ENCODE measurements at regions not wholly inside any gene's neighbourhood (a gene's known extent, or its start where the extent isn't known, plus 50 kb on each side); places are given as distances from the start of the nearest gene placed in this dataset.

DNA sequence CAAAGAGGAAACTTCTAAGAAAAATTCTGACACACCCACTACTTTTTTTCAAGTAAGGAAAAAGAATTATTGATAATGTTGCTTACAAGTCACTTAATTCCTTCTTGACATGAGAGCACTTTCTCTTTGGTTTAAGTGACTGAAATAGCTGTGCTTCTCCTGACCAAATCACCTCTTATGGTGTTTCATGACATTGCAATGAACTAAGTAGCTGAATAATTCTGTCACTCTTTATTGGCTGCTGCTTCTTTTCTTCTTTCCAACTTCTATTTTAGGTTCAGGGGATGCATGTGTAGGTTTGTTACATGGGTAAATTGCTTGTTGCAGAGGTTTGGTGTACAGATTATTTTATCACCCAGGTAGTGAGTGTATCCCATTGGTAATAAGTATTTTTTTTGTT, 447.6 kb upstream of the NETO1 start:
- TF ChIP-seq EZH2 (IDR thresholded peaks at IDR 0.05; ENCODE audit: low read depth, unreplicated experiment), result no peak
- TF ChIP-seq, protein P1, sequence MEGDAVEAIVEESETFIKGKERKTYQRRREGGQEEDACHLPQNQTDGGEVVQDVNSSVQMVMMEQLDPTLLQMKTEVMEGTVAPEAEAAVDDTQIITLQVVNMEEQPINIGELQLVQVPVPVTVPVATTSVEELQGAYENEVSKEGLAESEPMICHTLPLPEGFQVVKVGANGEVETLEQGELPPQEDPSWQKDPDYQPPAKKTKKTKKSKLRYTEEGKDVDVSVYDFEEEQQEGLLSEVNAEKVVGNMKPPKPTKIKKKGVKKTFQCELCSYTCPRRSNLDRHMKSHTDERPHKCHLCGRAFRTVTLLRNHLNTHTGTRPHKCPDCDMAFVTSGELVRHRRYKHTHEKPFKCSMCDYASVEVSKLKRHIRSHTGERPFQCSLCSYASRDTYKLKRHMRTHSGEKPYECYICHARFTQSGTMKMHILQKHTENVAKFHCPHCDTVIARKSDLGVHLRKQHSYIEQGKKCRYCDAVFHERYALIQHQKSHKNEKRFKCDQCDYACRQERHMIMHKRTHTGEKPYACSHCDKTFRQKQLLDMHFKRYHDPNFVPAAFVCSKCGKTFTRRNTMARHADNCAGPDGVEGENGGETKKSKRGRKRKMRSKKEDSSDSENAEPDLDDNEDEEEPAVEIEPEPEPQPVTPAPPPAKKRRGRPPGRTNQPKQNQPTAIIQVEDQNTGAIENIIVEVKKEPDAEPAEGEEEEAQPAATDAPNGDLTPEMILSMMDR (conservative IDR thresholded peaks at IDR 0.05; ENCODE audit: low read depth in 2 of 2), result no peak
- TF ChIP-seq POLR2AphosphoS5 (IDR thresholded peaks at IDR 0.05; ENCODE audit: low read depth), result no peak
- TF ChIP-seq EZH2phosphoT487 (IDR thresholded peaks at IDR 0.05; ENCODE audit: unreplicated experiment), result no peak
- no peak for TF ChIP-seq JUNB (IDR thresholded peaks at IDR 0.05; ENCODE audit: unreplicated experiment)
- TF ChIP-seq, protein P2, sequence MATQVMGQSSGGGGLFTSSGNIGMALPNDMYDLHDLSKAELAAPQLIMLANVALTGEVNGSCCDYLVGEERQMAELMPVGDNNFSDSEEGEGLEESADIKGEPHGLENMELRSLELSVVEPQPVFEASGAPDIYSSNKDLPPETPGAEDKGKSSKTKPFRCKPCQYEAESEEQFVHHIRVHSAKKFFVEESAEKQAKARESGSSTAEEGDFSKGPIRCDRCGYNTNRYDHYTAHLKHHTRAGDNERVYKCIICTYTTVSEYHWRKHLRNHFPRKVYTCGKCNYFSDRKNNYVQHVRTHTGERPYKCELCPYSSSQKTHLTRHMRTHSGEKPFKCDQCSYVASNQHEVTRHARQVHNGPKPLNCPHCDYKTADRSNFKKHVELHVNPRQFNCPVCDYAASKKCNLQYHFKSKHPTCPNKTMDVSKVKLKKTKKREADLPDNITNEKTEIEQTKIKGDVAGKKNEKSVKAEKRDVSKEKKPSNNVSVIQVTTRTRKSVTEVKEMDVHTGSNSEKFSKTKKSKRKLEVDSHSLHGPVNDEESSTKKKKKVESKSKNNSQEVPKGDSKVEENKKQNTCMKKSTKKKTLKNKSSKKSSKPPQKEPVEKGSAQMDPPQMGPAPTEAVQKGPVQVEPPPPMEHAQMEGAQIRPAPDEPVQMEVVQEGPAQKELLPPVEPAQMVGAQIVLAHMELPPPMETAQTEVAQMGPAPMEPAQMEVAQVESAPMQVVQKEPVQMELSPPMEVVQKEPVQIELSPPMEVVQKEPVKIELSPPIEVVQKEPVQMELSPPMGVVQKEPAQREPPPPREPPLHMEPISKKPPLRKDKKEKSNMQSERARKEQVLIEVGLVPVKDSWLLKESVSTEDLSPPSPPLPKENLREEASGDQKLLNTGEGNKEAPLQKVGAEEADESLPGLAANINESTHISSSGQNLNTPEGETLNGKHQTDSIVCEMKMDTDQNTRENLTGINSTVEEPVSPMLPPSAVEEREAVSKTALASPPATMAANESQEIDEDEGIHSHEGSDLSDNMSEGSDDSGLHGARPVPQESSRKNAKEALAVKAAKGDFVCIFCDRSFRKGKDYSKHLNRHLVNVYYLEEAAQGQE (IDR thresholded peaks at IDR 0.05; ENCODE audit: unreplicated experiment), result no peak
- no peak for TF ChIP-seq CREB1 (CRISPR knock-in tag; IDR thresholded peaks at IDR 0.05; ENCODE audit: low read depth)
- TF ChIP-seq, protein P3, sequence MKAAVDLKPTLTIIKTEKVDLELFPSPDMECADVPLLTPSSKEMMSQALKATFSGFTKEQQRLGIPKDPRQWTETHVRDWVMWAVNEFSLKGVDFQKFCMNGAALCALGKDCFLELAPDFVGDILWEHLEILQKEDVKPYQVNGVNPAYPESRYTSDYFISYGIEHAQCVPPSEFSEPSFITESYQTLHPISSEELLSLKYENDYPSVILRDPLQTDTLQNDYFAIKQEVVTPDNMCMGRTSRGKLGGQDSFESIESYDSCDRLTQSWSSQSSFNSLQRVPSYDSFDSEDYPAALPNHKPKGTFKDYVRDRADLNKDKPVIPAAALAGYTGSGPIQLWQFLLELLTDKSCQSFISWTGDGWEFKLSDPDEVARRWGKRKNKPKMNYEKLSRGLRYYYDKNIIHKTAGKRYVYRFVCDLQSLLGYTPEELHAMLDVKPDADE (IDR thresholded peaks at IDR 0.05), result no peak
- TF ChIP-seq, protein P4, sequence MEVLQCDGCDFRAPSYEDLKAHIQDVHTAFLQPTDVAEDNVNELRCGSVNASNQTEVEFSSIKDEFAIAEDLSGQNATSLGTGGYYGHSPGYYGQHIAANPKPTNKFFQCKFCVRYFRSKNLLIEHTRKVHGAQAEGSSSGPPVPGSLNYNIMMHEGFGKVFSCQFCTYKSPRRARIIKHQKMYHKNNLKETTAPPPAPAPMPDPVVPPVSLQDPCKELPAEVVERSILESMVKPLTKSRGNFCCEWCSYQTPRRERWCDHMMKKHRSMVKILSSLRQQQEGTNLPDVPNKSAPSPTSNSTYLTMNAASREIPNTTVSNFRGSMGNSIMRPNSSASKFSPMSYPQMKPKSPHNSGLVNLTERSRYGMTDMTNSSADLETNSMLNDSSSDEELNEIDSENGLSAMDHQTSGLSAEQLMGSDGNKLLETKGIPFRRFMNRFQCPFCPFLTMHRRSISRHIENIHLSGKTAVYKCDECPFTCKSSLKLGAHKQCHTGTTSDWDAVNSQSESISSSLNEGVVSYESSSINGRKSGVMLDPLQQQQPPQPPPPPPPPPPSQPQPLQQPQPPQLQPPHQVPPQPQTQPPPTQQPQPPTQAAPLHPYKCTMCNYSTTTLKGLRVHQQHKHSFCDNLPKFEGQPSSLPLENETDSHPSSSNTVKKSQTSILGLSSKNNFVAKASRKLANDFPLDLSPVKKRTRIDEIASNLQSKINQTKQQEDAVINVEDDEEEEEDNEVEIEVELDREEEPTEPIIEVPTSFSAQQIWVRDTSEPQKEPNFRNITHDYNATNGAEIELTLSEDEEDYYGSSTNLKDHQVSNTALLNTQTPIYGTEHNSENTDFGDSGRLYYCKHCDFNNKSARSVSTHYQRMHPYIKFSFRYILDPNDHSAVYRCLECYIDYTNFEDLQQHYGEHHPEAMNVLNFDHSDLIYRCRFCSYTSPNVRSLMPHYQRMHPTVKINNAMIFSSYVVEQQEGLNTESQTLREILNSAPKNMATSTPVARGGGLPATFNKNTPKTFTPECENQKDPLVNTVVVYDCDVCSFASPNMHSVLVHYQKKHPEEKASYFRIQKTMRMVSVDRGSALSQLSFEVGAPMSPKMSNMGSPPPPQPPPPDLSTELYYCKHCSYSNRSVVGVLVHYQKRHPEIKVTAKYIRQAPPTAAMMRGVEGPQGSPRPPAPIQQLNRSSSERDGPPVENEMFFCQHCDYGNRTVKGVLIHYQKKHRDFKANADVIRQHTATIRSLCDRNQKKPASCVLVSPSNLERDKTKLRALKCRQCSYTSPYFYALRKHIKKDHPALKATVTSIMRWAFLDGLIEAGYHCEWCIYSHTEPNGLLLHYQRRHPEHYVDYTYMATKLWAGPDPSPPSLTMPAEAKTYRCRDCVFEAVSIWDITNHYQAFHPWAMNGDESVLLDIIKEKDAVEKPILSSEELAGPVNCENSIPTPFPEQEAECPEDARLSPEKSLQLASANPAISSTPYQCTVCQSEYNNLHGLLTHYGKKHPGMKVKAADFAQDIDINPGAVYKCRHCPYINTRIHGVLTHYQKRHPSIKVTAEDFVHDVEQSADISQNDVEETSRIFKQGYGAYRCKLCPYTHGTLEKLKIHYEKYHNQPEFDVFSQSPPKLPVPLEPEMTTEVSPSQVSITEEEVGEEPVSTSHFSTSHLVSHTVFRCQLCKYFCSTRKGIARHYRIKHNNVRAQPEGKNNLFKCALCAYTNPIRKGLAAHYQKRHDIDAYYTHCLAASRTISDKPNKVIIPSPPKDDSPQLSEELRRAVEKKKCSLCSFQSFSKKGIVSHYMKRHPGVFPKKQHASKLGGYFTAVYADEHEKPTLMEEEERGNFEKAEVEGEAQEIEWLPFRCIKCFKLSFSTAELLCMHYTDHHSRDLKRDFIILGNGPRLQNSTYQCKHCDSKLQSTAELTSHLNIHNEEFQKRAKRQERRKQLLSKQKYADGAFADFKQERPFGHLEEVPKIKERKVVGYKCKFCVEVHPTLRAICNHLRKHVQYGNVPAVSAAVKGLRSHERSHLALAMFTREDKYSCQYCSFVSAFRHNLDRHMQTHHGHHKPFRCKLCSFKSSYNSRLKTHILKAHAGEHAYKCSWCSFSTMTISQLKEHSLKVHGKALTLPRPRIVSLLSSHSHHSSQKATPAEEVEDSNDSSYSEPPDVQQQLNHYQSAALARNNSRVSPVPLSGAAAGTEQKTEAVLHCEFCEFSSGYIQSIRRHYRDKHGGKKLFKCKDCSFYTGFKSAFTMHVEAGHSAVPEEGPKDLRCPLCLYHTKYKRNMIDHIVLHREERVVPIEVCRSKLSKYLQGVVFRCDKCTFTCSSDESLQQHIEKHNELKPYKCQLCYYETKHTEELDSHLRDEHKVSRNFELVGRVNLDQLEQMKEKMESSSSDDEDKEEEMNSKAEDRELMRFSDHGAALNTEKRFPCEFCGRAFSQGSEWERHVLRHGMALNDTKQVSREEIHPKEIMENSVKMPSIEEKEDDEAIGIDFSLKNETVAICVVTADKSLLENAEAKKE (CRISPR knock-in tag; IDR thresholded peaks at IDR 0.05), result no peak
- no peak for TF ChIP-seq ZNF331 (CRISPR knock-in tag; IDR thresholded peaks at IDR 0.05; ENCODE audit: low read depth)
- TF ChIP-seq NANOG (IDR thresholded peaks at IDR 0.05; ENCODE audit: borderline replicate concordance), result no peak

All from GM23338 (cell line).